Adrenal gland (tissue), 5 donors: ENCODE measurements at regions not wholly inside any gene's neighbourhood (a gene's known extent, or its start where the extent isn't known, plus 50 kb on each side); places are given as distances from the start of the nearest gene placed in this dataset.

Experiments
- CTCF ChIP-seq, 6 experiments: fragments of 450-650 bp in 4 of 6; fragments of 200-600 bp in 2 of 6; sonication (generic) in 1 of 6; IDR thresholded peaks; 1 replicate in 5 of 6; 2 replicates in 1 of 6; pipeline versions ENCODE4 v1.5.1 to v1.8.0; 2016 to 2021; ENCODE audit warnings: antibody characterized with exemption in 6 of 6, mild to moderate bottlenecking in 2 of 6, moderate library complexity in 1 of 6
- POLR2A ChIP-seq, 2 donors: fragments of 450-650 bp; IDR thresholded peaks; one replicate each; pipeline ENCODE4 v1.6.1; 2017; ENCODE audit warnings: antibody characterized with exemption in 2 of 2, mild to moderate bottlenecking in 2 of 2, moderate library complexity in 1 of 2
- donor health status: DM: no; HTN: no; CAD: no.

DNA sequence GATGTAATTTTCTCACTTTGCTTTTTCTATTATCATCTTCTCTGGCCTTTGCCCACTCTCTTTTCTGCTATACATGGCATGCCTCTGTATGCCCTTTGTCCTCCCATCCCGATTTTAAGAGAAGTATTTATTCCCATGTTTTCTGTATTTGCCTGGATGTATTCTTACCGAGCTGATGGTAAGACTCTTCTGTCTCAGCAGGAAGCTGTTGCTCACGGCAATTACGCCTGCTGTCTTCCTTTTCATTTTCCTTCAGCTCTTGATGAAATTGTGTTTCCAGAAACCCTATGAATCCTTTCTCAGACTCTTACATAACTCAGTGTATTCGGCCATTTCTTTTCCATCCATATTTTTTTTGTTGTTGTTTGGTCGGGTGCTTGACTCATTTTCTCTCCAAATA lies 121.6 kb downstream of the SP3 start:
- TF ChIP-seq CTCF (IDR thresholded peaks at IDR 0.05) (no peak), POLR2A (IDR thresholded peaks at IDR 0.05) (no peak)
